GM18858 (cell line): ENCODE measurements at regions not wholly inside any gene's neighbourhood (a gene's known extent, or its start where the extent isn't known, plus 50 kb on each side); places are given as distances from the start of the nearest gene placed in this dataset.
"Not testable (repeated sequence)": the region's sequence is repeated elsewhere in the genome, so short reads cannot be mapped to it uniquely, and the experiment has no call there.

ENCODE experiments used
- ATAC-seq: cut with Tn5 transposase; IDR thresholded peaks from one replicate; pipeline ENCODE4 v1.9.1; 2021; ENCODE audit not compliant: unreplicated experiment

GRCh38 chr2:31739161-31739560 lies 158.4 kb upstream of the SRD5A2 start:
- ATAC-seq = no peak

GRCh38 chr2:31736695-31737454 lies 156.1 kb upstream of the SRD5A2 start:
- ATAC-seq = no peak

- no peak for ATAC-seq
These were observed 155.0 kb upstream of the SRD5A2 start for GRCh38 chr2:31735716-31736115.

- no peak for ATAC-seq
These were observed 148.8 kb upstream of the SRD5A2 start for GRCh38 chr2:31729442-31730092.

GRCh38 chr2:31729065-31729439 lies 148.3 kb upstream of the SRD5A2 start:
- no peak for ATAC-seq

GRCh38 chr2:31728406-31729064 lies 147.8 kb upstream of the SRD5A2 start:
- no peak for ATAC-seq

GRCh38 chr2:31726457-31726856 lies 145.7 kb upstream of the SRD5A2 start:
- no peak for ATAC-seq

GRCh38 chr2:31725444-31725843 lies 144.7 kb upstream of the SRD5A2 start:
- no peak for ATAC-seq

GRCh38 chr2:31711737-31712136 lies 131.0 kb upstream of the SRD5A2 start:
- no peak for ATAC-seq

- ATAC-seq = no peak
These were observed 129.4 kb upstream of the SRD5A2 start for GRCh38 chr2:31710121-31710520.

- ATAC-seq = no peak
These were observed 127.3 kb upstream of the SRD5A2 start for GRCh38 chr2:31707992-31708391.

- ATAC-seq = no peak
These were observed 123.9 kb upstream of the SRD5A2 start for GRCh38 chr2:31704561-31705212.

GRCh38 chr2:31703253-31703652 lies 122.5 kb upstream of the SRD5A2 start:
- ATAC-seq = no peak

- no peak for ATAC-seq
These were observed 118.0 kb upstream of the SRD5A2 start for GRCh38 chr2:31698722-31699121.

GRCh38 chr2:31696068-31696467 lies 115.3 kb upstream of the SRD5A2 start:
- no peak for ATAC-seq

GRCh38 chr2:31694444-31694843 lies 113.7 kb upstream of the SRD5A2 start:
- ATAC-seq = no peak

- no peak for ATAC-seq
These were observed 113.1 kb upstream of the SRD5A2 start for GRCh38 chr2:31693882-31694281.

GRCh38 chr2:31688282-31688681 lies 107.5 kb upstream of the SRD5A2 start:
- ATAC-seq = no peak

GRCh38 chr2:31683506-31683905 lies 102.8 kb upstream of the SRD5A2 start:
- ATAC-seq = not testable (repeated sequence)

GRCh38 chr2:31675485-31675901 lies 94.8 kb upstream of the SRD5A2 start:
- ATAC-seq = no peak

GRCh38 chr2:31674446-31674845 lies 93.7 kb upstream of the SRD5A2 start:
- no peak for ATAC-seq

- ATAC-seq = no peak
These were observed 86.1 kb upstream of the SRD5A2 start for GRCh38 chr2:31666878-31667277.
